ENCODE measurements at regions not wholly inside any gene's neighbourhood (a gene's known extent, or its start where the extent isn't known, plus 50 kb on each side); places are given as distances from the start of the nearest gene placed in this dataset.

GRCh38 chr16:79401782-79402181 is 198.8 kb downstream of the MAF start:
- no peak for TF ChIP-seq CTCF (IDR thresholded peaks at IDR 0.05 in 2 of 3, conservative IDR thresholded peaks at IDR 0.05 in 1 of 3; ENCODE audit: insufficient read depth in 2 of 3, low read depth in 1 of 3, low read length in 3 of 3)
- TF ChIP-seq TEAD1 (CRISPR knock-in tag; IDR thresholded peaks at IDR 0.05) = no peak
- no peak for TF ChIP-seq CBFB (CRISPR knock-in tag; IDR thresholded peaks at IDR 0.05)
